Neural progenitor cell (in vitro differentiated cells): ENCODE measurements at regions not wholly inside any gene's neighbourhood (a gene's known extent, or its start where the extent isn't known, plus 50 kb on each side); places are given as distances from the start of the nearest gene placed in this dataset.

ENCODE experiments used
- EZH2phosphoT487 ChIP-seq: fragments of 200-600 bp; sonication (generic); IDR thresholded peaks from 2 replicates; pipeline ENCODE4 v1.6.1; 2017; ENCODE audit warnings: antibody characterized with exemption
- TF ChIP-seq, protein P1 (sequence below): fragments of 200-600 bp; sonication (generic); IDR thresholded peaks from 2 replicates; pipeline ENCODE4 v1.5.1; 2017; ENCODE audit warnings: antibody characterized with exemption, mild to moderate bottlenecking

DNA sequence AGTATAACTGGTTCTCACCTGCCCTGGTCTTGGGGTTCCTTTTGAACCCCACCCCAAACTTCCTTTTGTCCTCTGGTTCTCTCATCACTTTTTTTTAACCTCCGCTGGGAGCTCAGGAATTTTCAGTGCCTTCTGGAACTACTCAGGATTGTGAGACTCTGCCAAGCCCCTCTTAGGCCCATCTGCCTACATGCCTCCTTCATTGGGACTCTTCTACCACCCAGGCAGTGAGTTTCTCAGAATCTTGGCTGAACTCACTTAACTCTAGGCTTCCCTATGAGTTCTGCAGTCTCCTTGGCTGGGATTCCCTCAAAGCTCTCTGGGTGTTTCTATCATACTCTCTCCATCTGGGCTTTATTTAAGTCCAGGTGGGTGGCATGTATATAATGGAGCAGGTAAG, 86.3 kb downstream of the MDH1 start:
- TF ChIP-seq, protein P1, sequence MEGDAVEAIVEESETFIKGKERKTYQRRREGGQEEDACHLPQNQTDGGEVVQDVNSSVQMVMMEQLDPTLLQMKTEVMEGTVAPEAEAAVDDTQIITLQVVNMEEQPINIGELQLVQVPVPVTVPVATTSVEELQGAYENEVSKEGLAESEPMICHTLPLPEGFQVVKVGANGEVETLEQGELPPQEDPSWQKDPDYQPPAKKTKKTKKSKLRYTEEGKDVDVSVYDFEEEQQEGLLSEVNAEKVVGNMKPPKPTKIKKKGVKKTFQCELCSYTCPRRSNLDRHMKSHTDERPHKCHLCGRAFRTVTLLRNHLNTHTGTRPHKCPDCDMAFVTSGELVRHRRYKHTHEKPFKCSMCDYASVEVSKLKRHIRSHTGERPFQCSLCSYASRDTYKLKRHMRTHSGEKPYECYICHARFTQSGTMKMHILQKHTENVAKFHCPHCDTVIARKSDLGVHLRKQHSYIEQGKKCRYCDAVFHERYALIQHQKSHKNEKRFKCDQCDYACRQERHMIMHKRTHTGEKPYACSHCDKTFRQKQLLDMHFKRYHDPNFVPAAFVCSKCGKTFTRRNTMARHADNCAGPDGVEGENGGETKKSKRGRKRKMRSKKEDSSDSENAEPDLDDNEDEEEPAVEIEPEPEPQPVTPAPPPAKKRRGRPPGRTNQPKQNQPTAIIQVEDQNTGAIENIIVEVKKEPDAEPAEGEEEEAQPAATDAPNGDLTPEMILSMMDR: no peak
- TF ChIP-seq EZH2phosphoT487: no peak
